ENCODE measurements at regions not wholly inside any gene's neighbourhood (a gene's known extent, or its start where the extent isn't known, plus 50 kb on each side); places are given as distances from the start of the nearest gene placed in this dataset.

GRCh38 chr17:70525961-70526360 lies 356.6 kb downstream of the KCNJ2 start (continued):
- no peak for TF ChIP-seq CHD7 (IDR thresholded peaks at IDR 0.05; ENCODE audit: insufficient replicate concordance, low read length)
- no peak for TF ChIP-seq EZH2 (IDR thresholded peaks at IDR 0.05; ENCODE audit: low read depth, low read length, severe bottlenecking)
- TF ChIP-seq TEAD4 (IDR thresholded peaks at IDR 0.05; ENCODE audit: low read depth, low read length), result no peak
- TF ChIP-seq HDAC2 (IDR thresholded peaks at IDR 0.05; ENCODE audit: borderline replicate concordance in 1 of 2, low read depth in 2 of 2, low read length in 2 of 2), result no peak
- no peak for TF ChIP-seq POLR2AphosphoS5 (IDR thresholded peaks at IDR 0.05; ENCODE audit: low read depth, low read length)
- no peak for TF ChIP-seq CHD1 (IDR thresholded peaks at IDR 0.05; ENCODE audit: low read depth, low read length)
- no peak for TF ChIP-seq RNF2 (IDR thresholded peaks at IDR 0.05; ENCODE audit: borderline replicate concordance, low read depth, low read length, missing control alignments, poor library complexity, severe bottlenecking)
- no peak for TF ChIP-seq NANOG (IDR thresholded peaks at IDR 0.05; ENCODE audit: insufficient read depth, low read depth, low read length, poor library complexity, severe bottlenecking)
- TF ChIP-seq CBX8 (IDR thresholded peaks at IDR 0.05; ENCODE audit: borderline replicate concordance, low read depth, low read length), result no peak
- no peak for TF ChIP-seq FOSL1 (IDR thresholded peaks at IDR 0.05; ENCODE audit: insufficient read depth, low read depth, low read length)
